ENCODE measurements at regions not wholly inside any gene's neighbourhood (a gene's known extent, or its start where the extent isn't known, plus 50 kb on each side); places are given as distances from the start of the nearest gene placed in this dataset.

DNA sequence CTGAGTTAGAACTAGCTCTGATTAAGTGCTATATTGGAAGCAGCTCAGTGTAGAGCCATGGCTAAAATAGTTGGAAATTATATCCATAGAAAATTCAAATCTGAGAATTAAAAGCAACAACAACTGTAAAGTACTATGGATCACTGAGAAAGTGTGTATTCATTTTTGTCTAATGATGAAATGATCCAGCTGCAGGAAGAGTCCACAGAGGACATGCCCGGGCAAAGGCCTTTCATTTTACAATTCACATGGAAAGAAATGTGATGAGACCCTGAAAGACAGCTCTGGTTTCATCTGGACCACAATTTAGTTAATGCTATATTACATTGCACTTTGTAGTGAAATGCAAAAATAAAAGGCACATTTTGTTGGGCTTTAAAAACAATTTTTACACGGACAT lies 196.8 kb upstream of the FAT1 start:
- no CpG with 5 or more reads among the region's 2 CpGs for WGBS (ENCODE audit: insufficient coverage)
- Histone ChIP-seq H3K36me3 (replicated peaks in 1 of 2; ENCODE audit: control insufficient read depth in 1 of 2, insufficient read depth in 2 of 2, low read length in 2 of 2) (no peaks in the 10 kb centered on the region), H2AFZ (ENCODE audit: insufficient read depth, low read depth, low read length, poor library complexity, severe bottlenecking) (no peak overlapping the region), H3K4me1 (ENCODE audit: control insufficient read depth in 1 of 2, insufficient read depth in 2 of 2, low read length in 2 of 2) (no peaks in the 10 kb centered on the region), H3K4me3 (replicated peaks in 1 of 3; ENCODE audit: low read depth in 2 of 3, low read length in 3 of 3) (no peak overlapping the region), H3K9me3 (replicated peaks in 1 of 2; ENCODE audit: control insufficient read depth in 1 of 2, insufficient read depth in 1 of 2, low read length in 2 of 2) (peaks cover 4 to 8% of the 10 kb centered on the region in 2 donors), H3K27me3 (ENCODE audit: control insufficient read depth in 2 of 2, insufficient read depth in 2 of 2, low read length in 2 of 2) (no peaks in the 10 kb centered on the region), H3K27ac (ENCODE audit: low read depth in 1 of 2, low read length in 2 of 2) (no peak overlapping the region), H3K79me2 (ENCODE audit: insufficient read depth, low read length) (no peaks in the 10 kb centered on the region), H3K4me2 (replicated peaks; ENCODE audit: extremely low read depth, low read length, poor library complexity, severe bottlenecking) (no peak overlapping the region), H3K9ac (ENCODE audit: insufficient read depth, low read length, poor library complexity, severe bottlenecking) (no peak overlapping the region), H4K20me1 (ENCODE audit: insufficient read depth, low read length) (no peaks in the 10 kb centered on the region)
- peaks cover 0 to 6% (median 4%) of the 10 kb centered on the region in 7 donors for H3K9me3 Mint-ChIP-seq
- no peaks in the 10 kb centered on the region for H3K36me3 Mint-ChIP-seq
- no peak overlapping the region for H3K4me3 Mint-ChIP-seq
- intact Hi-C loops (cut with micrococcal nuclease), result no loop called here
- H3K27me3 Mint-ChIP-seq (ENCODE audit: low read depth in 3 of 3), result no peaks in the 10 kb centered on the region
- DNase-seq, result no peak
- no peak overlapping the region for H3K27ac Mint-ChIP-seq
- TF ChIP-seq, protein P1, sequence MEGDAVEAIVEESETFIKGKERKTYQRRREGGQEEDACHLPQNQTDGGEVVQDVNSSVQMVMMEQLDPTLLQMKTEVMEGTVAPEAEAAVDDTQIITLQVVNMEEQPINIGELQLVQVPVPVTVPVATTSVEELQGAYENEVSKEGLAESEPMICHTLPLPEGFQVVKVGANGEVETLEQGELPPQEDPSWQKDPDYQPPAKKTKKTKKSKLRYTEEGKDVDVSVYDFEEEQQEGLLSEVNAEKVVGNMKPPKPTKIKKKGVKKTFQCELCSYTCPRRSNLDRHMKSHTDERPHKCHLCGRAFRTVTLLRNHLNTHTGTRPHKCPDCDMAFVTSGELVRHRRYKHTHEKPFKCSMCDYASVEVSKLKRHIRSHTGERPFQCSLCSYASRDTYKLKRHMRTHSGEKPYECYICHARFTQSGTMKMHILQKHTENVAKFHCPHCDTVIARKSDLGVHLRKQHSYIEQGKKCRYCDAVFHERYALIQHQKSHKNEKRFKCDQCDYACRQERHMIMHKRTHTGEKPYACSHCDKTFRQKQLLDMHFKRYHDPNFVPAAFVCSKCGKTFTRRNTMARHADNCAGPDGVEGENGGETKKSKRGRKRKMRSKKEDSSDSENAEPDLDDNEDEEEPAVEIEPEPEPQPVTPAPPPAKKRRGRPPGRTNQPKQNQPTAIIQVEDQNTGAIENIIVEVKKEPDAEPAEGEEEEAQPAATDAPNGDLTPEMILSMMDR (IDR thresholded peaks at IDR 0.05), result no peak
- H3K4me1 Mint-ChIP-seq, result no peaks in the 10 kb centered on the region

DNA sequence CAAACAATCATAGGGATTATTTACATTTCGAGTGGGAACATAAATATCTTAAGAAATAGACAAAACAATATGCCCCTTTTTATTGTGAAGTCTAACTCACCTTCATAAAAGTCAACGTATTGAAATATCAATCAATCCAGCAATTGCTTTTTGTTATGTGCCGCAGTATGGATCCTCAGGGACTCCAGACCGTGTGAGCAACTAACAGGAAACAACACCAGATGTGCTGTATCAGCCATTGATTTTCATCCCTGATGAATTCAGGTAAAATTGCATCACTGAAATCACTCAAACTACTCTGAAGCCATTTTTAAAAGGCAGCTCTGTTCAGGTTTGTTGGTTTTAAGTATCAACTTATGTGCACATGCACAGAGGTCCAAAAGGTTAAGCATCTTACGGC lies 197.3 kb upstream of the FAT1 start:
- intact Hi-C loops (cut with micrococcal nuclease), result no loop called here
- WGBS (ENCODE audit: insufficient coverage), result 80% methylated on average over 1 of the region's 5 CpGs
- TF ChIP-seq, protein P1 (IDR thresholded peaks at IDR 0.05), result no peak

More for the DNA sequence above, 197.3 kb upstream of the FAT1 start:
- no peaks in the 10 kb centered on the region for H4K20me1 ChIP-seq (ENCODE audit: insufficient read depth, low read length)
- H3K4me3 ChIP-seq (replicated peaks in 1 of 3; ENCODE audit: low read depth in 2 of 3, low read length in 3 of 3), result no peak overlapping the region
- Mint-ChIP-seq H3K4me3 (no peak overlapping the region), H3K27me3 (ENCODE audit: low read depth in 3 of 3) (no peaks in the 10 kb centered on the region), H3K9me3 (peaks cover 0 to 6% (median 4%) of the 10 kb centered on the region in 7 donors), H3K27ac (no peak overlapping the region), H3K4me1 (no peaks in the 10 kb centered on the region), H3K36me3 (no peaks in the 10 kb centered on the region)
- no peak overlapping the region for H3K9ac ChIP-seq (ENCODE audit: insufficient read depth, low read length, poor library complexity, severe bottlenecking)
- no peak for DNase-seq
- H3K79me2 ChIP-seq (ENCODE audit: insufficient read depth, low read length), result no peaks in the 10 kb centered on the region
- H3K27ac ChIP-seq (ENCODE audit: low read depth in 1 of 2, low read length in 2 of 2), result no peak overlapping the region
- H3K36me3 ChIP-seq (replicated peaks in 1 of 2; ENCODE audit: control insufficient read depth in 1 of 2, insufficient read depth in 2 of 2, low read length in 2 of 2), result no peaks in the 10 kb centered on the region
- H3K27me3 ChIP-seq (ENCODE audit: control insufficient read depth in 2 of 2, insufficient read depth in 2 of 2, low read length in 2 of 2), result no peaks in the 10 kb centered on the region
- peaks cover 4 to 8% of the 10 kb centered on the region in 2 donors for H3K9me3 ChIP-seq (replicated peaks in 1 of 2; ENCODE audit: control insufficient read depth in 1 of 2, insufficient read depth in 1 of 2, low read length in 2 of 2)
- no peak overlapping the region for H2AFZ ChIP-seq (ENCODE audit: insufficient read depth, low read depth, low read length, poor library complexity, severe bottlenecking)
- no peaks in the 10 kb centered on the region for H3K4me1 ChIP-seq (ENCODE audit: control insufficient read depth in 1 of 2, insufficient read depth in 2 of 2, low read length in 2 of 2)
- no peak overlapping the region for H3K4me2 ChIP-seq (replicated peaks; ENCODE audit: extremely low read depth, low read length, poor library complexity, severe bottlenecking)
